T-helper 2 cell treated with Interferon-gamma antibody and Interleukin-4, amounts not matched to agents 5 μg/mL and 100 μg/mL, for 36 hours (primary cell): ENCODE measurements at regions not wholly inside any gene's neighbourhood (a gene's known extent, or its start where the extent isn't known, plus 50 kb on each side); places are given as distances from the start of the nearest gene placed in this dataset.

Experiments used
- DNase-seq: peaks from one replicate; pipeline ENCODE4 v3.0.0; 2021; ENCODE audit warnings: low spot score
- H3K27ac Mint-ChIP-seq: one replicate; pipeline ENCODE4 v1.8.0; 2021; ENCODE audit warnings: mild to moderate bottlenecking, mixed read lengths
- H3K27me3 Mint-ChIP-seq: one replicate; pipeline ENCODE4 v1.8.0; 2021; ENCODE audit warnings: low read depth, mixed read lengths
- H3K36me3 Mint-ChIP-seq: one replicate; pipeline ENCODE4 v1.8.0; 2021; ENCODE audit warnings: low read depth, mixed read lengths
- H3K4me1 Mint-ChIP-seq: one replicate; pipeline ENCODE4 v1.8.0; 2021; ENCODE audit warnings: low read depth, mixed read lengths
- H3K4me3 Mint-ChIP-seq: one replicate; pipeline ENCODE4 v1.8.0; 2022; ENCODE audit warnings: mild to moderate bottlenecking, moderate library complexity, mixed read lengths
- H3K9me3 Mint-ChIP-seq: one replicate; pipeline ENCODE4 v1.8.0; 2021; ENCODE audit warnings: mixed read lengths

DNA sequence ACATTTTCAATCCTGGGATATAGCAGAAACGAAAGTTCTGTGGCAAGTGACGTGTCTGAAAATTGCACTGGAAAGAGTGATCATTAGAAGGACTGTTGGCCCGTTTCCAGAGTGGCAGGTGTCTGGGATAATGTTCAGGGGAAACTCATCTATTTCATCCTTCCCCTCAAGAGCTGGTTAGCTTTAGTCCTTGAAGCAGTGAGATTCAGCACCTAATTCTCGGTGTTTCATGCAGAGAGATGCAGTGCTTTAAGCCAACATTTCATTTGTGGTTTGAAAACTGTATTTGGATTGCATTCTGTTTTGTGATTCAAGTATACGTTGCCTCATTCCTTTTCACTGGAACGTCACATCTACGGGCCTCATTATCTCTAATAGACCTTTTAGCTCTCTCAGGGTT lies 205.0 kb upstream of the RAG2 start:
- DNase-seq: no peak
- no peaks in the 10 kb centered on the region for H3K27me3 Mint-ChIP-seq
- H3K27ac Mint-ChIP-seq: no peak overlapping the region

DNA sequence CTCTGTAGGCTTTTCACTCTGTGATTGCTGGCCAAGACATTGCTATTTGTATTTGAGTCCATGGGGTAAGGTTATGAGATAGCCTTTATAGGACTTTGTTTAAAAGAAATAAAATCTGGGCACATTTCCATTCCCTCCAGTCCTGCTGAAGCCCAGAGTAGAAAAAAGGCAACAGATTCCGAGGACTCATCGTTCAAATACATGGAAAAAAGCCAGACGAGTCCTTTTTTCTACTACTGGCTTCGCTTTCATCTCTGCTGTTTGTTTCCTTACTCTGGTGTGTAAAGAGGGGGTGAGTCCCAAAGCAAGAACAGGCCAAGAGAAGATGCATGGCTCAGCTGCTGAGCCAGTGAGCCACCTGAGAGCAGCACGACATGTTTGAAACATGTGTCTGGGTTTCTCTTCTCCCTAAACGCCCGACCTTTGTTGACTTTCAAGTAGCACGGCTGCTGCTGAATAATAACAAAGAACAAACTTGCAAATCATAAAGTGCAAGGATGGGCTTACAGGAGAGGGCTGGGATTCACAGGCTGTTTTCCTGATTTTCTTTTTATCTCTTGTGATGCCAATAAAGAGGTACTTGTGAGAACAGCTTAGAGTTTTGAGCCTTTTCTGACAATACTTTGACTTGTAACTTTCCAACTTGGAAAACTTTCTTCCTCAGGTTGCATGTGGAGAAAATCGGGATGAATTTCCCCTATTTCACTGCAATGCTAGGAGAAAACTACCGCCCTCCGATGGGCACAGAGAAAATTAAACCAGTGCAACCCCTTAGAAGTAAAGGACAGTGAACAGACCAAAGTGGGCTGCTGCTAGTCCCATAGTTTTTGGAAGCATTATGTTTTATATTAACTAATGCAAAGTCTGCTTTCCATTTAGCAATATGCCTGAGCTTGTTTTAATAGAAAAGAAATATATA lies 195.2 kb upstream of the RAG2 start:
- DNase-seq: no peak
- no peak overlapping the region for H3K27ac Mint-ChIP-seq
- H3K36me3 Mint-ChIP-seq: no peaks in the 10 kb centered on the region
- H3K9me3 Mint-ChIP-seq: no peaks in the 10 kb centered on the region
- peaks cover 3% of the 10 kb centered on the region for H3K27me3 Mint-ChIP-seq
- no peaks in the 10 kb centered on the region for H3K4me1 Mint-ChIP-seq
- no peak overlapping the region for H3K4me3 Mint-ChIP-seq

More for the DNA sequence above, 205.0 kb upstream of the RAG2 start:
- no peaks in the 10 kb centered on the region for H3K4me1 Mint-ChIP-seq
- no peak overlapping the region for H3K4me3 Mint-ChIP-seq
- no peaks in the 10 kb centered on the region for H3K9me3 Mint-ChIP-seq
- no peaks in the 10 kb centered on the region for H3K36me3 Mint-ChIP-seq

DNA sequence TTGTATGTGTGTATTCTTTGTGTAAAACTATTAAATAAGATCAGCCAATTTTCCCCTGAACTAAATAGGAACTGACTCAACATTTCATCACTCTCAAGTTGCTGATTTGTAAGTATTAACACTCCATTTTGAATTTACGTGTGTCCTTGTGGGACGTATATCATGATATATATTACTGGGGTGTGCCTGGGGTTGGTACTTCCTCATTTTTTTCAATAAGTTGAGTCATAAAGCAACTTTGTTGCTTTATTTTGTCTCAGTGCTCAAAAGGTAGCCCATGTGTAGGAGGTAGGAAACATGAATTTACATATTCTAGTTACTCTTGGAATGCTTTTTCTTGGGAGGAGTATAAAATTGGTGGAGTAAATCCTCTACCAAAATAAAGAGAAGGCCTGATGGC lies 193.9 kb upstream of the RAG2 start:
- H3K9me3 Mint-ChIP-seq: no peaks in the 10 kb centered on the region
- no peak overlapping the region for H3K27ac Mint-ChIP-seq
- no peaks in the 10 kb centered on the region for H3K4me1 Mint-ChIP-seq
- no peak for DNase-seq
- no peak overlapping the region for H3K4me3 Mint-ChIP-seq
- H3K36me3 Mint-ChIP-seq: no peaks in the 10 kb centered on the region
- peaks cover 3% of the 10 kb centered on the region for H3K27me3 Mint-ChIP-seq

DNA sequence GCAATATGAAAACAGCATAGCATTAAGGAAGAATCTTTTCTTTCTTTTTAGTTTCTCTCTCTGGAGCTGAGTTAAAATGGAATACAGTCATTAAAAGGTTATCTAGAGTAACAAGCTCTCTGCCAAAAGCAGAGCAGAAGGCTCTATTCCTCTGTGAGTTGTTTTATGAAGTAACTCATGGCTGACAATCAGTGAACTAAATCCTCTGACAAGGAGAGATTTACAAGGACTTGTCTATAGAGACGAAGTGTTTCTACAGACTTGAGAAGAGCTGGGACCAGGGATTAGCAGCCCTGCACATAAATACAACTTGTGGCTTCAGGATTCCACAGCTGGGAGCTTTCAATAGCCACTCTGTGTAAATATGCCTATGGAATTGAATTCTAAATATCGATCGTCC lies 192.5 kb upstream of the RAG2 start:
- Mint-ChIP-seq H3K9me3 (no peaks in the 10 kb centered on the region), H3K27me3 (peaks cover 3% of the 10 kb centered on the region)

DNA sequence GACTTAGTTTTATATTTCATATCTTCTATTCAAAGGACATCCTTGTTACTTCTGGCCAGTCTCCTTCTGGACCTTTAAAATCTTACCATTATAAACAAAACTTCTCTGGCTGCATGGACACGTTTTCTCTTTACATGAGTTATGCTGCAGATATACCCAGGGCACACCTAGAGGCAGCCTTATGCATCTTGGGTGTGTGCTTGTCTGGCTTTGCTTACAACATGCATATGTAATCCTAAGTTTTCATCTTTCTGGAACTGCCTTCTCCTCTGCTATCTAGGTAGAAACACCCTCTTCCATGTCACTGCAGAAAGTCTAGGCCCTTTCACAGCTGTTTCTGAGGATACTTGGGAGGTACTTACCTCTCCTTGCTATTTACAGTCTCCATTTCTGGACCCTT lies 185.8 kb upstream of the RAG2 start:
- no peak for DNase-seq
- Mint-ChIP-seq H3K4me3 (no peak overlapping the region), H3K27me3 (no peaks in the 10 kb centered on the region), H3K36me3 (no peaks in the 10 kb centered on the region), H3K9me3 (no peaks in the 10 kb centered on the region), H3K4me1 (no peaks in the 10 kb centered on the region), H3K27ac (no peak overlapping the region)

More for the DNA sequence above, 192.5 kb upstream of the RAG2 start:
- Mint-ChIP-seq H3K4me1 (no peaks in the 10 kb centered on the region), H3K4me3 (no peak overlapping the region), H3K27ac (no peak overlapping the region), H3K36me3 (no peaks in the 10 kb centered on the region)
- DNase-seq: no peak

DNA sequence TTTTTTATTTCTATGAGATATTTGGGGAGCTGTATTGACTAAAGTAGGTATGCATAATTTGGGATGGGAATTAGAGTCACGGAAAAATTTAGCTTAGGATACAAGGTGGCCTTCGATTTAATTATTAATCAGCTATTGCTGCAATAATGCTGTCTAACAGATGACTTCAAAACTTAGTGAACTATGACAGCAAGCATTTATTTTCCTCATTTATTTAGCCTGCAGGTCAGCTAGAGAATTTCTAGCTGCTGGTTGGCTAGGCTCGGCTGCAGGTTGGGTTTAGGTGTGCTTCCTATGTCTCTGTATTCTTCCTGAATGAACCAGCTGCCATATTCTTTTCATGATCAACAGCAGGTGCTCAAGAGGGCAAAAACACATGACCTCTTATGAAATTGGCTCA lies 181.8 kb upstream of the RAG2 start:
- DNase-seq: no peak
- Mint-ChIP-seq H3K27ac (no peak overlapping the region), H3K27me3 (no peaks in the 10 kb centered on the region), H3K4me3 (no peak overlapping the region), H3K4me1 (no peaks in the 10 kb centered on the region), H3K36me3 (no peaks in the 10 kb centered on the region), H3K9me3 (no peaks in the 10 kb centered on the region)

DNA sequence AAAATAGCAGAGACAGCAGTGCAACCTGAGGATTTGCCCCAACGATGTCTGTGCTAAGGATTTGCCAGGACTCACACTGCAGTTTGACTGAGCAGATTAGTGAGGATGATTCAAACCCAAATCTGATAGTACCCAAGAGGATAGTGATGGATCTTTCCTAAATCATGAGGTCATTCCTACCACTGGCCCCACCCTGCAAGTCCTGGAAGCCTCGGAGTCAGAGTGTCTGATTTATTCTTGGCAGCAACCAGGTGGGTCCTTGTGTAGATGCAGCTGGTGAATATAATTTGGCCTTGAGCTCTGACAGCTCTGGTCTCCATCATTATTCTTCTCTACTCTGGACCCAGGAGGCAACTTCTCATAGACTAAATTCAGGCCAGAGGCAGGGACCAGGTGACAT lies 179.3 kb upstream of the RAG2 start:
- Mint-ChIP-seq H3K9me3 (no peaks in the 10 kb centered on the region), H3K4me1 (no peaks in the 10 kb centered on the region), H3K27me3 (no peaks in the 10 kb centered on the region), H3K36me3 (no peaks in the 10 kb centered on the region), H3K27ac (no peak overlapping the region), H3K4me3 (no peak overlapping the region)
- no peak for DNase-seq

DNA sequence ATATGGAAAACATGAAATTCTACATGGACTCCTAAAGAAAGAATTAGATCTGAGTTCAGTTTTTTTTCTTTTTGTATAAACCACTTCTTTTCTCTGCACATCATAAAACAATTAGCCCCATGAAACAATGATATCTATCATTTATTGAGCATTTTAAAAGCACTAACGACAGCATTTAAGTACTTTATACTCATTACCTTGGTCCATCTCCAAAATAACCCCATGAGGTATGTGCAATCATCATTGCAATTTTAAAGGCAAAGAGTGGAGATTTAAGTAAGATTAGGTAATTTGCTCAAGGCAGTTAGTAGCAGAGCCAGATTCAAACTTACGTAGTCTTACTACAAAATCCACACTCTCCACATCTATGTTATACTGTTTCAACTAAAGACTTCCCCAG lies 177.7 kb upstream of the RAG2 start:
- Mint-ChIP-seq H3K27me3 (no peaks in the 10 kb centered on the region), H3K27ac (no peak overlapping the region), H3K9me3 (no peaks in the 10 kb centered on the region), H3K4me3 (no peak overlapping the region), H3K36me3 (no peaks in the 10 kb centered on the region), H3K4me1 (no peaks in the 10 kb centered on the region)
- DNase-seq: no peak

DNA sequence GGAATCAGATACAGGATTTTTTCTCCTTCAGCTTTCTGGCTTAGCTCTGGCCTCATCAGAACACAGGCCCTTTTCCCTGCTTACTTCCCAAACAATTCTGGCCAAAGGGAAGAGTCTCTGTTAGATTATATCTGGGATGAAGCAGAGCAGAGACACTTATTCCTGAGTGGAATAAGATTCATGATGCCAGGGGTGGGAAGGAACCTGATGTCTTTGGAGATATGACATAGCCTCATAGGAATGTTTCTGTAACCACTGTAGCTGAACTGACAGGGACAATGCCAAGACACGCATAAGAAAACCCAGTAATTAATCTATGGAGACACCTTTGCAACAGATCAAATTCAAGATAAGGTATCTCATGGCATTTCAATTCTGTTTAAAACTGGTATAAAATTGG lies 177.1 kb upstream of the RAG2 start:
- Mint-ChIP-seq H3K4me1 (no peaks in the 10 kb centered on the region), H3K4me3 (no peak overlapping the region), H3K27me3 (no peaks in the 10 kb centered on the region), H3K9me3 (no peaks in the 10 kb centered on the region), H3K27ac (no peak overlapping the region), H3K36me3 (no peaks in the 10 kb centered on the region)
- no peak for DNase-seq

DNA sequence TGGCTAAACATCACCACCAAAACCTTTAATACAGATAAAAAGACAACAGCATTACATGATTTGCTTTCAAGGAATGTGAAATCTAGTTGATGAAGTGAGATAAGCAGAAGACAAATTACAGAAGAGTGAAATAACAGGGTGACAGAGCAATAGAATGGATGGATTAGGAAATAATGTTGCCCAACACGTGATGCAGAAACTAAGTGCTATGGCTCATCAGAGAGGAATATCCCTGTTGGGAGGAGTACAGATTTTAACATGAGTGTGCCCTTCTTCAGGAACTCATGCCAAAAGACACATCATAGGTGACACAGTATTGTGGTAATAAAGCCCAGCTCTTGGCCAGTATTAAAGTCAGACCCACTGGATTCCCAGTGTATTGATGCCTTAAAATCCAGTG lies 176.6 kb upstream of the RAG2 start:
- no peaks in the 10 kb centered on the region for H3K4me1 Mint-ChIP-seq
- H3K27me3 Mint-ChIP-seq: no peaks in the 10 kb centered on the region
- H3K36me3 Mint-ChIP-seq: no peaks in the 10 kb centered on the region
- H3K9me3 Mint-ChIP-seq: no peaks in the 10 kb centered on the region
- H3K4me3 Mint-ChIP-seq: no peak overlapping the region
- DNase-seq: no peak
- H3K27ac Mint-ChIP-seq: no peak overlapping the region

DNA sequence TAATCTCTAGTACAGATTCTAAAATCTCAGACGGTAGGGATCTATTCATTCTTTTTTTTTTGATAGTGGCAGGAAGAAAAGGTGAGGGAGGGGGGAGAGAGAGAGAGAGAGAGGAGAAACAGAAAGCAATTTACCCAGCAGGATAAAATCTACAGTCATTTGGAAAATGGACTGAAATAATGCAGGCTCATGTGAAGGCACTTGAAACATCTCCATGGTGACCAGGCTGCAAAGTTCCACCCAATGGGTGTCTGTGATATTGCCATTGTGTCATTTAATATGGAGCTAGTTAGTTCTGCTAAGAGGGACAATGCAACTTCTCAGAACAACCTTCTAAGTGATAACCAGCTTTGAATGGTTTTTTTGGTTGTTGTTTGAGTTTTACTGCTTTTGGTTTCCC lies 165.2 kb upstream of the RAG2 start:
- Mint-ChIP-seq H3K9me3 (no peaks in the 10 kb centered on the region), H3K27me3 (no peaks in the 10 kb centered on the region), H3K4me1 (peaks cover 2% of the 10 kb centered on the region), H3K27ac (no peak overlapping the region), H3K4me3 (no peak overlapping the region), H3K36me3 (no peaks in the 10 kb centered on the region)
- no peak for DNase-seq

DNA sequence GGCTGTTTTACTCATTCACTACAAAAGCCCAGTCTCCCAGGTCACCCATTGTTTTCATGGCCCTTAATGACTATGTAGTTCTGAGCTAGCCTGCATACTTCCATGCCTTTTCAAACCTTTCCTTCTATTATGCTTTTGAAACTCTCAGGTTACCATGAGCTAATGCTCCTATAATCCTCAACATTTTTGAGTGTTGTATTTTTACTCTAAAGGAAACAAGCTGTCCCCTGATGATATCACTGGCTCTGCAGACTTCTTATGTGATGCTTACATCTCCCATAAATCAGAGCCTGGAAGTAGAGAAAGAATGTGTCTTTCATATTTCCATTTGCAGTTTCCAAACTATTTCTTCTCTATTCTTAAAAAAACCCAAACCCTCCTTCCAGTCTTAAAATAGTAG lies 159.0 kb upstream of the RAG2 start:
- H3K27ac Mint-ChIP-seq: no peak overlapping the region
- no peaks in the 10 kb centered on the region for H3K36me3 Mint-ChIP-seq
- H3K9me3 Mint-ChIP-seq: no peaks in the 10 kb centered on the region
- DNase-seq: no peak
- H3K4me1 Mint-ChIP-seq: no peaks in the 10 kb centered on the region
- H3K27me3 Mint-ChIP-seq: no peaks in the 10 kb centered on the region
- H3K4me3 Mint-ChIP-seq: no peak overlapping the region

DNA sequence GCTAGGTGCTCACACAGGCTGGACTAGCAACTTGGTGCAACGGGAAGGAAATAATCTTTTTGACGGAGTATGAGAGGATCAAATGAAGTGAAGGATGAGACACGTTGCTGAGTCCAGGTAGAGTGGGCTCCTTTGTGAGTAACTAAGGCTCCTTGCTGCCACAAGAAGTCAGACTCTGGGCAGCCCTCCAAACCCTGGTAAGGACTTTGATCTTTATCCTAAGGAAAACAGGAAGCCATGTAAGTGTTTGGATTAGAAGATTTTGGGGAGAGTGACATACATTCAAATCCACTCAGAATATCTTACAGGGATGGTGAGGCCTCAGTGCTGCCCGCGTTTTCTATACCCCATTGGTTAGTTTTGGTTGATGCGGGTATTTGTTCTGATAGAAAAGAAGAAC lies 155.9 kb upstream of the RAG2 start:
- Mint-ChIP-seq H3K36me3 (no peaks in the 10 kb centered on the region), H3K27ac (no peak overlapping the region), H3K9me3 (no peaks in the 10 kb centered on the region), H3K4me1 (no peaks in the 10 kb centered on the region), H3K4me3 (no peak overlapping the region), H3K27me3 (no peaks in the 10 kb centered on the region)
- no peak for DNase-seq

DNA sequence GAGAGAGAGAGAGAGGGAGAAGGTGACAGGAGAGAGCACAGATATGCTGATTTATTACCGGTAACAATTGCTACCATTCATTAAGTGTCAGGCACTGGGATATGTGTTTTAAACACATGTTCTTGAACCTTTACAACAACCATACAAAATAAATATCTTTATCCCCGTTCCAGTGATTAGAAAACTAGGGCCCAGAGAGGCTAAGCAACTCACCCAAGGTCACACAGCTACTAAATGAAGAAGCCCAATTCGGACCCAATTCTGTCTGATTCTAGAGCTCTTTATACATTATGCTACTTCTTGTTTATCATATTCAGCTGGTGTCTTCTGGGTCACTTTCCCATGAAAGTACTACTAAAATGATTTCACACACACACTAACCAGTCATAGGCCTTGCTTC lies 154.0 kb upstream of the RAG2 start:
- H3K4me3 Mint-ChIP-seq: no peak overlapping the region
- DNase-seq: no peak
- H3K27ac Mint-ChIP-seq: no peak overlapping the region
- no peaks in the 10 kb centered on the region for H3K4me1 Mint-ChIP-seq
- no peaks in the 10 kb centered on the region for H3K9me3 Mint-ChIP-seq
- peaks cover 4% of the 10 kb centered on the region for H3K27me3 Mint-ChIP-seq
- H3K36me3 Mint-ChIP-seq: no peaks in the 10 kb centered on the region

DNA sequence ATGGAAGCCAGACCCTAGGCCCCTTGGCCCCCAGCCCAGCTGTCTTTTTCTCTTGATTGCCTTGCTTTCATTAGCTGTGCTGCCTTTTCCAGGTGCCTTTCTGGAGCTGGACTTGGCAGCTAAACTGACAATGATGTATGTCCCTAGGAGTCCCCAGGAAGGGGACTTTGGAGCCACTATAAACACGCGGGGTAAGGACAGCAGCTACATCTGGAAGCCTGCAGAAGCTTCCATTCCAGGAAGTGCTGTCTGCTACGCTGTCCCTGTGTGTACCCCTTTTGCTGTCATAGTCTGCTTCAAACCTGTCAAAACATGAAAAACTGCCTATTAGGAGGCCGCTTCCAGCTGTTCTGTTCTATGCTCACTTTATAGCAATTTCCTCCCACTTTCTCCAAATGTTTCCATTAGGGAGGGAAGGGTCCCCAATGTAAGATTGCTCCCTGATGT lies 153.3 kb upstream of the RAG2 start:
- DNase-seq: no peak
- Mint-ChIP-seq H3K27ac (no peak overlapping the region), H3K4me3 (no peak overlapping the region), H3K36me3 (no peaks in the 10 kb centered on the region), H3K4me1 (no peaks in the 10 kb centered on the region), H3K27me3 (peaks cover 6% of the 10 kb centered on the region), H3K9me3 (no peaks in the 10 kb centered on the region)
